ENCODE measurements at regions not wholly inside any gene's neighbourhood (a gene's known extent, or its start where the extent isn't known, plus 50 kb on each side); places are given as distances from the start of the nearest gene placed in this dataset.

DNA sequence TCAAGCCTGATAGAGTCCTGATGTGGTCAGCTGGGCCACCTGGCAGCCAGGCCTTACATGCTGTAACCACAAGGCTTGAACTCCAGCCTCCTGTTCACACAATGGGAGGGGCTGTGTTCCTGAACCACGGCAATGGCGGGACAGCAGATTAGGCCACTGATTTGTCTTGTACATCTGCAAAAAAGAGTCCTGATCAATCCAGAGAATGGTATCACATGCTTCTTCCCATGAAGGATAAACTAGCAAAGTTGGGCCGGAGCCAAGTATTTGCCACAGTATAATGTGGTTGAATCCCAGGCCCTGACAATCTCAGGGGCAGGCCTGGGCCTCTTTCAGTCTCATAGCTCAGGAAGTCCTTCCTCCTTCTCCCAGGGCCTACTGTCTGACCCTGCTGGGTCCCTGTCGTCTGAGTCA lies 2182.5 kb upstream of the AGA start:
- Histone ChIP-seq H3K4me1 (no peaks in the 10 kb centered on the region), H3K9me3 (no peaks in the 10 kb centered on the region), H3K36me3 (no peaks in the 10 kb centered on the region), H3K27ac (no peak overlapping the region), H3K27me3 (no peaks in the 10 kb centered on the region), H3K4me3 (no peak overlapping the region)
- TF ChIP-seq, protein P1, sequence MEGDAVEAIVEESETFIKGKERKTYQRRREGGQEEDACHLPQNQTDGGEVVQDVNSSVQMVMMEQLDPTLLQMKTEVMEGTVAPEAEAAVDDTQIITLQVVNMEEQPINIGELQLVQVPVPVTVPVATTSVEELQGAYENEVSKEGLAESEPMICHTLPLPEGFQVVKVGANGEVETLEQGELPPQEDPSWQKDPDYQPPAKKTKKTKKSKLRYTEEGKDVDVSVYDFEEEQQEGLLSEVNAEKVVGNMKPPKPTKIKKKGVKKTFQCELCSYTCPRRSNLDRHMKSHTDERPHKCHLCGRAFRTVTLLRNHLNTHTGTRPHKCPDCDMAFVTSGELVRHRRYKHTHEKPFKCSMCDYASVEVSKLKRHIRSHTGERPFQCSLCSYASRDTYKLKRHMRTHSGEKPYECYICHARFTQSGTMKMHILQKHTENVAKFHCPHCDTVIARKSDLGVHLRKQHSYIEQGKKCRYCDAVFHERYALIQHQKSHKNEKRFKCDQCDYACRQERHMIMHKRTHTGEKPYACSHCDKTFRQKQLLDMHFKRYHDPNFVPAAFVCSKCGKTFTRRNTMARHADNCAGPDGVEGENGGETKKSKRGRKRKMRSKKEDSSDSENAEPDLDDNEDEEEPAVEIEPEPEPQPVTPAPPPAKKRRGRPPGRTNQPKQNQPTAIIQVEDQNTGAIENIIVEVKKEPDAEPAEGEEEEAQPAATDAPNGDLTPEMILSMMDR (IDR thresholded peaks at IDR 0.05), result no peak
- no peak for TF ChIP-seq POLR2A (IDR thresholded peaks at IDR 0.05)
- no peak for TF ChIP-seq POLR2AphosphoS5 (IDR thresholded peaks at IDR 0.05; ENCODE audit: insufficient read depth in 1 of 2, low read depth in 1 of 2)
- no peak for DNase-seq (ENCODE audit: extremely low spot score in 2 of 2)
- intact Hi-C loops (cut with DNase I), result no loop called here

DNA sequence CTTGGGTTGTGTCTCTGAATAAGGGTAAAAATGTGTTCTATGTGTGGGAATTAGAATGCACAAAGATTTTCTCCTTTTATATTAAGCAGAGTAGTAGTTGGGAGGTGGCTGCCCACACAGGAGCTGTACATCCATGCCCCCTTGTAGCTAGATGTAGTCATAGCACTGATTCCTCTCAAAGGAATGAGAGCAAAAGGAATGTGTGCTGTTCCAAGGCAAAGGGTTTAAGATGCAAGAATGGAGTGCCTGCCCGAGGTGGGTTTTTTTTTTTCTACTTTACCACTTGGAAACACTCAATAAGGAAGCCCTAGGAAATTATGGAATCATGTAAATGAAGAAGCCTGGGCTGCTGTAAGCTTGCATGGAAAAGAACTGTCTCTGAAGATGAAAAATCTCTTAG lies 2183.2 kb upstream of the AGA start:
- TF ChIP-seq POLR2AphosphoS5 (IDR thresholded peaks at IDR 0.05; ENCODE audit: insufficient read depth in 1 of 2, low read depth in 1 of 2), result no peak
- TF ChIP-seq, protein P1 (IDR thresholded peaks at IDR 0.05), result no peak
- TF ChIP-seq POLR2A (IDR thresholded peaks at IDR 0.05), result no peak
- DNase-seq (ENCODE audit: extremely low spot score in 2 of 2), result no peak
- Histone ChIP-seq H3K36me3 (no peaks in the 10 kb centered on the region), H3K4me1 (no peaks in the 10 kb centered on the region), H3K27me3 (no peaks in the 10 kb centered on the region), H3K27ac (no peak overlapping the region), H3K9me3 (no peaks in the 10 kb centered on the region), H3K4me3 (no peak overlapping the region)
- intact Hi-C loops (cut with DNase I), result no loop called here

DNA sequence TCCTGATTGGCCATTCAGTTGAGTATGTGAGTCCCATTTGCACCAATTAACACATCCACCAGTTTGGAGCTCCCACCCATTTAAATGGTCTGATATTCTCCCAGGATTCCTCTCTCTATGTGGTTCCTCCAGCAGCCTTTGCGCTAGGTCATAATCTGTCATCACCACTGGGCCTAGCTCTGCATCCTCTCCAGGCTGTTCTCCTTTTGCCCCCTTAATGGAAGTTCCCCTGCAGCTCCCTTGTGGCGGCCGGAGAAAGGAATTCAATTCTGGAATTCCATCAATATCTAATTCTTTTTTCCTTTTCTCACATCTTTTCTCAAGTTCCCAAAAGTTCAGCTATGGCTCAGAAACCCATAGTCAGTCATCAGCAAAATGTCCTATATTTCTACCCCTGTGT lies 2184.4 kb upstream of the AGA start:
- H3K27me3 ChIP-seq, result no peaks in the 10 kb centered on the region
- intact Hi-C loops (cut with DNase I), result no loop called here
- no peak for DNase-seq (ENCODE audit: extremely low spot score in 2 of 2)
- H3K4me1 ChIP-seq, result no peaks in the 10 kb centered on the region
- H3K36me3 ChIP-seq, result no peaks in the 10 kb centered on the region
- TF ChIP-seq POLR2AphosphoS5 (IDR thresholded peaks at IDR 0.05; ENCODE audit: insufficient read depth in 1 of 2, low read depth in 1 of 2) (no peak), POLR2A (IDR thresholded peaks at IDR 0.05) (no peak)
- TF ChIP-seq, protein P1 (IDR thresholded peaks at IDR 0.05), result no peak
- H3K27ac ChIP-seq, result no peak overlapping the region
- no peaks in the 10 kb centered on the region for H3K9me3 ChIP-seq
- H3K4me3 ChIP-seq, result no peak overlapping the region

DNA sequence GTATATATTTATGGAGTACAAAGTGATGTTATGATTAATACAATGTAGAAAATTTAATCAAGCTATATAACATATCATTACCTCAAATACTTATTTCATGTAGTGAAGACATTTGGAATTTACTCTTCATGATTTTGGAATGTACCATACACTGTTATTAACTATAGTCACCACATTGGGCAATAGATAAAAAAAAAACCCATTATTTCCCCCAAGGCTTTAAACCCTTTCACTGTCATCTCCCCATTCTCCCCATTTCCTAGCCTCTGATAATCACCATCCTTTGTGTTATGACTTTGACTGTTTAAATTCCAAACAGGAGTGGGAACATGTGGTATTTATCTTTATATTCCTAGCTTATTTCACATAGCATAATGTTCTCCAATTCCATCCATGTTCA lies 2189.1 kb upstream of the AGA start:
- H3K4me1 ChIP-seq, result no peaks in the 10 kb centered on the region
- H3K27me3 ChIP-seq, result no peaks in the 10 kb centered on the region
- no peak overlapping the region for H3K27ac ChIP-seq
- intact Hi-C loops (cut with DNase I), result no loop called here
- no peak for DNase-seq (ENCODE audit: extremely low spot score in 2 of 2)
- TF ChIP-seq, protein P1 (IDR thresholded peaks at IDR 0.05), result no peak
- TF ChIP-seq POLR2A (IDR thresholded peaks at IDR 0.05), result no peak
- no peak for TF ChIP-seq POLR2AphosphoS5 (IDR thresholded peaks at IDR 0.05; ENCODE audit: insufficient read depth in 1 of 2, low read depth in 1 of 2)
- H3K4me3 ChIP-seq, result no peak overlapping the region
- no peaks in the 10 kb centered on the region for H3K9me3 ChIP-seq
- no peaks in the 10 kb centered on the region for H3K36me3 ChIP-seq

DNA sequence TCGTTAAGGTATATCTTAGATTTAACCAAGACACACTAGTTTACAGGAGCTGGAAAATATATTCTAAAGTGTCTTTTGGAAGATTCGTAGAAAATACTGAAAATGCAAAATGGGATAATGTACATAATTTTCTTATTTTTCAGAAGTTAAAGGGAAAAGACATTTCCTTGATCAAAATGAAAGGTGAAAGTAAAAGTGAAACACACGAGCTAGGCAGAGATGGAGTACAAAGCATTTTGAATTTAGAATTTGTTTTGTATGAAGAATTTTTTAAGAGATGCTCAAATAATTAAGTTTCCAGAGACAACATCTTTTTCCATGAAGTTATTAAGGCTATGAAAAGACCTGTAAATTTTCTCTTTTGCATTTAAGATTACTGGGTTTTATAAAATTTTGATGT lies 2192.6 kb upstream of the AGA start:
- intact Hi-C loops (cut with DNase I), result no loop called here
- no peak for DNase-seq (ENCODE audit: extremely low spot score in 2 of 2)

More for the DNA sequence above, 2192.6 kb upstream of the AGA start:
- Histone ChIP-seq H3K36me3 (no peaks in the 10 kb centered on the region), H3K27ac (no peak overlapping the region), H3K27me3 (no peaks in the 10 kb centered on the region), H3K4me3 (no peak overlapping the region), H3K9me3 (no peaks in the 10 kb centered on the region), H3K4me1 (no peaks in the 10 kb centered on the region)
- TF ChIP-seq, protein P1 (IDR thresholded peaks at IDR 0.05), result no peak
- TF ChIP-seq POLR2A (IDR thresholded peaks at IDR 0.05), result no peak
- TF ChIP-seq POLR2AphosphoS5 (IDR thresholded peaks at IDR 0.05; ENCODE audit: insufficient read depth in 1 of 2, low read depth in 1 of 2), result no peak

Data from vagina (tissue), 2 donors.